NCI-H187 treated with DMSO at 0.1 percent for 48 hours (cell line): ENCODE measurements at regions not wholly inside any gene's neighbourhood (a gene's known extent, or its start where the extent isn't known, plus 50 kb on each side); places are given as distances from the start of the nearest gene placed in this dataset.
"Not testable (repeated sequence)": the region's sequence is repeated elsewhere in the genome, so short reads cannot be mapped to it uniquely, and the experiment has no call there.

Experiments
- DNase-seq: peaks from one replicate; lab custom pipeline; 2025; lab: John Stamatoyannopoulos, UW

DNA sequence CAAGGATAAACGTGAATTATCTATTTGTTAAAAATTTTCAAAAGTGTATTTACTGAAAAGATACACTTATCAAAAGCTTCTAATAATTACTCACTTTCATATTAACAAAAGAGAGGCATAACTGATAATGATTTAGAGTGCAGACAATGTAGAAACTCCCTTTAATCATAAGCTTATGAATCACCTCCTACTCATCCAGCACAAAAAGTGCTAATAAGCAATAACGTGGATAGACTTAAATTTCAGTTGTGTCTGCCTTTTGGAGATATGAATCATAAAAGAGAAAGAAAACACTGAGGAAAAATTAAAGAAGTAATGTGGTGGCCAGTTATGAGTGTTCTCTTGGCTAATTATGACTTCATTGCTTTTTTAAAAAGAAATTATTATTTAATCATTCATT, 827.6 kb upstream of the B3GALT2 start:
- no peak for DNase-seq

DNA sequence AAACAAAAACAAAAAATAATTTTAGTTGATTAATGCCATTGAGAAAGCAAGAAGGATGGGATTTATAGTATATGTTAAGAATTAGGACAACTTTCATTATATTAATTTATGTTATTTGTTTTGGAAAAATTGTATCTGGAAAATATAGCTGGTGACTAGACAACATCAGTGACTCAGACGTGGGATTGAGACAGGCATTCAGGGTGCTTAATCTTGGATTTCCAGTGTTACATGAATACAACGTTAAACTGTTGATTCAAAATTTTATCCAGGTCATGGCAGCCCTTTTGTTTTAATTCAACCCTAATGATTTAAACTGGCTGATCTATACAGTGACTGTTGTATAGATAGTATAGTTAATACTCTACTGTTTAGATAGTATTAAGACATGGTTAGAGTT, 827.1 kb upstream of the B3GALT2 start:
- no peak for DNase-seq

DNA sequence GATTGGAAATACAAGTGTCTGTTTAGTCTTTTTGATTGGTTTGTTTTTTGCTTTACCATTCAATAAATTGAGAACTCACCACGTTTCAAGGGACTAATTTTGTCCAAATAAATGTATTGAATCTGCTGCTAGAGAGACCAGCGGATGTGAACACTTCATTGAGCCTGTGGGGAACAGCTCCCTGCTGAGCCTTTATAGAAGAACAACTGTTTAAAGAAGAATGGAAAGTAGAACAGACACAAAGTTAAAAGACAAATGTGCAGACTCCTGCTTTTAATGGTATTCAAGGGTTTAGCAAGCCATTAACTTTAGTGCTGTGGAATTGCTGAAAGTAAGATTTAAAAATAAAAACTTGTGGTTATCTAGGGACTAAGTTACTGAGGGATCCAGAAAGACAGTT, 817.7 kb upstream of the B3GALT2 start:
- no peak for DNase-seq

DNA sequence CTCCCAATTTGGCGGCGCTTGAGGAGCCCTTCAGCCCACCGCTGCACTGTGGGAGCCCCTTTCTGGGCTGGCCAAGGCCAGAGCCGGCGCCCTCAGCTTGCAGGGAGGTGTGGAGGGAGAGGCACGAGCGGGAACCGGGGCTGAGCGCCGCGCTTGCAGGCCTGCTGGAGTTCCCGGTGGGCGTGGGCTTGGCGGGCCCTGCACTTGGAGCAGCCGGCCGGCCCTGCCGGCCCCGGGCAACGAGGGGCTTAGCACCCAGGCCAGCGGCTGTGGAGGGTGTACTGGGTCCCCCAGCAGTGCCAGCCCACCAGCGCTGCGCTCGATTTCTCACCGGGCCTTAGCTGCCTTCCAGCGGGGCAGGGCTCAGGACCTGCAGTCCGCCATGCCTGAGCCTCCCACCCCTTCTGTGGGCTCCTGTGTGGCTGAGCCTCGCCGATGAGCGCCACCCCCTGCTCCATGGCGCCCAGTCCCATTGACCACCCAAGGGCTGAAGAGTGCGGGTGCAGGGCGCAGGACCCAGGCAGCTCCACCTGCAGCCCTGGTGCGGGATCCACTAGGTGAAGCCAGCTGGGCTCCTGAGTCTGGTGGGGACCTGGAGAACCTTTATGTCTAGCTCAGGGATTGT, 815.4 kb upstream of the B3GALT2 start:
- not testable (repeated sequence) for DNase-seq

DNA sequence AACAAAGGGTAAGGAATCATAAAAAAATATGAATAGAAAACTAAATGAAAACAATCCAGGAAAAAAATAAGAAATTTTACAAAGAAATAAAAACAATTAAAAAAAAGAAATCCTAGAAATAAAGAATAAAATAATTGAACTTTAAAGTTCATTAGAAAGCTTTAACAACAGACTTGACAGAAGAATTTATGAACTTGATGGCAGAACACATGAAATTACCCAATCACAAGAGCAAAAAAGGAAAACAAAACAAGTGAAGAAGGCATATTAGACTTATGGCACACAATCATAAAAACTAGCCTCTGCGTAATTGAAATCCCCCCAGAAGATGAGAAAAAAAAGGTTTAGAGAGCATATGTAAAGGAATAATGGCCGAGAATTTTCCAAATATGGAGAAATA, 802.5 kb upstream of the B3GALT2 start:
- no peak for DNase-seq

DNA sequence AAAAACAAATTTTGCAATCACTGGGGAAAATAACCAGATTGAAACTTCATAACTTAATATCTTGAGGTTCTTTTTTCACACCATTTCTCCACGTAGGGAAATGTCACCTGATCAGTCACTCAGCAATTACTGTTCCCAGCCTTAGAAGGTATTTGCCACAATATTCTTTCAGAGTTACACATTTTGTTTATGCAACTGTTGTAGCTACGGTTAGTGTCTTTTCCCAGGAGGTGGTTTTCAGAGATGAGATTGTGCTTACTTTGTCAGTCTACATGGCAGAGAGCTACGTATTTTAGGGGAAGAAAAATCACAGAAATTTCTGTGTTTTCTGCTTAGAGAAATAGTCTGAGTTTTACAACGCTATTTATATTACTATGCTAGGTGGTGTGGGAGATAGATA, 792.8 kb upstream of the B3GALT2 start:
- no peak for DNase-seq

DNA sequence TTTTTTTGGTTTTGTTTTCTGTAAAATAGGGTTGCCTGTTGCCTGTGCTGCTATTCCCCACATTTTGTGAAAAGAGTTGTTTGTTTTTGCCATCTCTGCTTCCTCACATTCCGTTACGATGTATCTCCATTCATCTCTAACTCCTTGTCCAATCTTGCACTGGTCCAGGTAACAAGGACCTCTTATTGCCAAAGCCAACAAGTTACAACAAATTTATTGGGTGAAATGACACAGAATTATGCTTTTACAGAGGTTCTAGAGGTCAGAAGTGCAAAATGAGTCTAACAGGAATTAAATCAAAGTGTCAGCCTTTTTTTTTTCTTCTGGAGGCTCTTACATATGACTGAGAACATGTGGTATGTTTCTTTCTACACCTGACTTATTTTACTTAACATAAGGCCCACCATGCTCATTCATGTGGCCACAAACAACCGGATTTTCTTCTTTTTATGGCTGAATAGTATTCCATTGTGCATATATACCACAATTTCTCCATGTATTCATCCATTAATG, 787.9 kb upstream of the B3GALT2 start:
- no peak for DNase-seq

DNA sequence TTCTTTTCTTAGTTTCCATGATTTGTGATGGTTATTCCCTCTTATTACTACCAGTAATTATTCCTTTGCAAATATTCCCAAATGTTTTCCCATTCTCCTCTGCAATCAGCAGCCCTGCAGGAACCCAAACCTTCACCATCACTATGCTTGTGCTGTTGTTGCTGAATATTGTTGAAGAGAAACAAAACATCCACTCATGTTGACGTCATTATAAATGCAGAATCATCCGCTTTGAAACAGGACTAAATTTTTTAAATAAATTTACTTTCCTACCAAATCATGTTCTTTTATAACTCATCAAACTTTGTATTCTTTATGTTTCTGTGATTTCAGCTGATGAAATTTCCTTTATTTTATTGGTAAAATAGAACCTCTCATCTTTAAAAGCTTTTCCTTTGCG, 787.0 kb upstream of the B3GALT2 start:
- DNase-seq = no peak

DNA sequence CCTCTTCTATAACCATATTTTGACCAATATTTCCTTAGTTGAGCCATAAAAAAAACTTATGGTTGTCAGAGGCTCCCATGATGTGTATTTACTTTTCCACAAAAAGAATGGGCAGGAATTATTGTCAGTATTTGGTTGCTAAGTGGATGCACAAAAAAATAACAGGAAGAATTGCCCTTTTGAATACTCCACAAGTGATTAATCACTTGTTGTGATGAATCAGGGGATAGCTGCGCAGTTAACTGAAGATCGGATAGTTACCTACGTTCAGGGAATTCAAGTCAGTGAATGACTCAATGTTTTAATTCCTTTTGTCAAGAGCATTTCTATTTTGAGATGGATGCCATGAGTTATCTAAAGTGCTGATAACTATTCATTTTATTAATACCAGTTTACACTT, 785.2 kb upstream of the B3GALT2 start:
- no peak for DNase-seq

DNA sequence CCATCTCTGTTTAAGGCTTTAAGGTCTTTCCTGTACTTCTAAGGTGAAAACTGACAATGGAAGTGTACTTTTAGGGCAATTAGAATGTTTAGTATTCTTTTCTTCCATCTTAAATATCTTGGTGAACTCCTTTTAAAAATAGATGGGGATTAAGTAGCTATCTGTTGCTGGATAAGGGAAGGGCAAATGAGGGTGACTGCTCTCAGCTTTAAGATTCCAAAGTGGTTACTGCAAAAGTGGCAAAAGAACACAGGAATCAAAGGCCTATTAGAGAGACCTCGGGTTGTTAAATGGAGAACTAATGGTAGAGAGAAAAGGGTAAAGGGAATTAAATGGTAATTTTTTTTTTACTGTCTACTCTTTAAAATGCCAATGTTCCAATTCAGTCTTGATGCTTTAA, 774.1 kb upstream of the B3GALT2 start:
- DNase-seq = no peak

DNA sequence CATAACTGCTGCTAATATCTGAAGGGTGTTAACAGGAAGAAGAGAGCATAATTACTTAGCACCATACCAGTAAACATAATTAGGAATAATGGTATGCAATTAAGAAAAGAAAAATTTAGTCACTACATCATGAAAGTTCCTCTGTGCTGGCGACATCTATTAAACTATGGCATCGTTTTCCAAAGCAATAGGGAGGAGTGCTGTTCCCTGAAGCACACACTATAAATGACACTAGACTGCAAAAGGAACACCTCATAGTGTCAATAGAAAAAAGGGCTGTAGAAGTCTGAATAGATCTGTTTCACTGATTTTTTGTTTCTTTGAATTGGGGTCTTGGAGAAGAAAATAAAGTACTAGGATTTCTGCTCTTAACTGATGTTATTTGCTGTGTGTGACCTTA, 773.6 kb upstream of the B3GALT2 start:
- no peak for DNase-seq

DNA sequence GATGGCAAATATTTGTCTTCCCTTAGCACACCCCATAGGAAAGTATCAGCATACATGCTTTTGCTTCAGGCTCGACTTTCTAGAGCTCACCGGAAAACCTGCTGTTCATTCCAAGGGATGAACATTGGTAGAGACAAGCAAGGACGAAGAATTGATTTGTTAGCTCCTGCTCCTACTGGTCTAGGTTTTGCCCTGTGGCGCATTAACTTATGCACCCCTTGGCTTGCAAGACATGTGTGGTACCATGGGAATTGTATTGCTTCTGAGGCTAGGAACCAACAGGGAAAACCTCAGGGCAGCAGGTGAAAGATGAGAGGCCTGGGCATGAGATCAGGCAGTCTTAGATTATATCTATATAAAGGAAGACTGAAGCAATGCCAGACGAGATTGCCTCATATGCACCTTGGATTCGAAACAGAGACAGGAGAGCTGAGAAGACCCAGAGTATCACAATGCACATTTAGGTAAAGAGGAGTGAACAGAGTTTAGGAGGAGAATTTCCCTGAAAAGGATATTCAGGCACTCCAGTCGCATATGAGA, 771.2 kb upstream of the B3GALT2 start:
- DNase-seq = no peak

DNA sequence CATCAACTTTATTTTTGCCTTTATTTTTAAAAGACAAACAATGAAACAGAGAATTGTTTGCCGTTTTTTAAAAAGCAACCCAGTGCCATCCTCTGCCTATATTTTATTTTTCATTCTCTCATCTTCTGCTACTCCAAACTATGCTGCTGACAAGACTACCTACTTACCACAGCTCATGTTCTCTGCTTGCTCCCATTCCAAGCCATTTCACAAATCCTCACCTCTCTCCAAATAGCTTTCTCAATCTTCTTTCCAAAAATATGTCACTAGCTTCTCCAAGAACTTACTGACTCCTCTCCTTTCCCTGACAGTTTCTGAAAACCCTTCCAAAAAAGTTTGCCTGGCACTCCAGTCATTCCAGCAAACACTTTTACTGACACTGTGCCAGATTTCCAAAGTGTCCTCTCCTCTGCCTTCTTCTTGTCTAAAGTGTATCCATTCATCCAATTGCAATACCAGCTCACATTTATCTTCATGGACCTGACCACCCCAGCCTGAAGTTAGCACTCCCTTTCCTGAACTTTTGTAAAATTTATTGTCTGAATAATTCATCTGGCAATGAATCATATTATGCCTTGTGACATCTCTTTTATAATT, 766.5 kb upstream of the B3GALT2 start:
- DNase-seq = no peak

DNA sequence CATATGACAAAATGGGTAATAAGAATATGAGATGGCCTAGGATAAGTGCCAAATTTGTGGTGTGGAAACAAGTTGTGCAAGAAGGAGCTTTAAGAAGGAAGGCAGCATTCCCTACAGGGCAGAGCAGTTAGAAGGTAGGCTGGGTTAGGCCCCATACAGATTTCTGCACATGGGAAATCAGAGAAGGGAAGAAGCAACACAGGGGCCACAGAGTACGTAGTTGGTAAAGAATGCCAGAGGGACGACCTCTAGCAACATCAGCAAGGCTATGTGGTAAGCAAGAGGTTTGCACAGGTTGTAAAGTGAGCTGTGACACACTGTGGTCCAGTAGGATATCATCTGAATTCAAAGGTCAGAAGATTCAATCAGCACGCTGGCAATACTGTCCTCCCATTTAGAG, 765.6 kb upstream of the B3GALT2 start:
- no peak for DNase-seq

DNA sequence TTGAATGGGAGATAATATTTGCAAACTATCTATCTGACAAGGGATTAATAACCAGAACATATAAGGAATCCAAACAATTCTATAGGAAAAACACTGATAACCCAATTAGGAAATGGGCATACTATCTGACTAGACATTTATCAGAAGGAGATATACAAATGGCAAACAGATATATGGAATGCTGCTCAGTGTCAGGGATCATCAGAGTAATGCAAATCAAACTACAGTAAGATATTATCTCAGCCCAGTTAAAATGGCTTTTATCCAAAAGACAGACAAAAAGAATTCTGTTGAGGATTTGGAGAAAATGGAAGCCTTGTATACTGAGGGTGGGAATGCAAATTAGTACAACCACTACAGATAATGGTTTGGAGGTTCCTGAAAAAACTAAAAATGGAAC, 758.0 kb upstream of the B3GALT2 start:
- DNase-seq = no peak

DNA sequence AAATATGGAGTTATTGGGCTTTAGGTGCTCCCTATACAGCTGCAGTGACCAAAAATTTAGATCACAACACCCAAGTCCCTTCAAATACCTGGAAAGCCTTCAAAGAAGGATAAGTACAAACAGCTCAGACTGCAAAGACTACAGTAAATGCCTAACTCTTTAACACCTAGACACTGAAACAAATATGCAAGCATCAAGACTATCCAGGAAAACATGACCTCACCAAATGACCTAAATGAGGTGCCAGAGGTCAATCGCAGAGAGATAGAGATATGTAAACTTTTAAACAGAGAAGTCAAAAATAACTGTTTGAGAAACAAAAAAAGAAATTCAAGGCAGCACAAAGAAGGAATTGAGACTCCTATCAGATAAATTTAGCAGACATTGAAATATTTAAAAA, 753.8 kb upstream of the B3GALT2 start:
- DNase-seq = no peak

DNA sequence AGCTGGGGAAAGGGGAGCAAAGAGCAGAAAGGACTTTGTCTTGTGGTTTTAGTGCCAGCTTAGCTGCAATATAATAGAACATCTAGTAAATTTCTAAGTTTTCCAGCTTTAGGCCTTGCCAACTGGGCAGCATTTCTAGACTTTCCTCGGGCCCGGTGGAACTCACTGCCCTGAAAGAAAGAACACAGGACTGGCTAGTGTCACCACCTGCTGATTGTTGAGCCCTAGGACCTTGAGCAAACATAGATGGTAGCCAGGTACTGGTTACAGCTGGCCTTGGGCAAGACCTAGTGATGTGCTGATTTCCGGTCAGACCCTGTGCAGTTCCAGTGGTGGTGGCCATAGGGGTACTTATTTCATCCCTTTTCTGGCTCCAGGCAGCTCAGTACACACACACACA, 753.2 kb upstream of the B3GALT2 start:
- DNase-seq = no peak

DNA sequence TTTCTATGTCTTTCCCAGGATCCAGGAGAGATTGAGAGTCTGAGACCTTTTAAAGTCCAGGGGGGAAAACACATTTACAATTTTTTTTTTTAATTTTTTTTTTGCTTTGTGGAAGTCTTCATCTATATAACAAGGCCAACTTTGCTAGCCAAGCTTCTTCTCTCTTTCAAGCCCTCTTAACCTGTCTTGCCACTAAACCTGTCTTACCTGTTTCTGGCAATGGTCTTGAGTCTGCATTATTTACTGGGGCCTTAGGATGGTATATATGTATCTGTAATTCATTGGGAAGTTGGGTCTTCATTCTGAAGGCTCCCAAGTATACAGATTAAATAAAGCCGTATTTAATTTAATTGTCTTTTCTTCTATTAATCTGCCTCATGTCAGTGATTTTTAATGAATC, 750.9 kb upstream of the B3GALT2 start:
- no peak for DNase-seq

DNA sequence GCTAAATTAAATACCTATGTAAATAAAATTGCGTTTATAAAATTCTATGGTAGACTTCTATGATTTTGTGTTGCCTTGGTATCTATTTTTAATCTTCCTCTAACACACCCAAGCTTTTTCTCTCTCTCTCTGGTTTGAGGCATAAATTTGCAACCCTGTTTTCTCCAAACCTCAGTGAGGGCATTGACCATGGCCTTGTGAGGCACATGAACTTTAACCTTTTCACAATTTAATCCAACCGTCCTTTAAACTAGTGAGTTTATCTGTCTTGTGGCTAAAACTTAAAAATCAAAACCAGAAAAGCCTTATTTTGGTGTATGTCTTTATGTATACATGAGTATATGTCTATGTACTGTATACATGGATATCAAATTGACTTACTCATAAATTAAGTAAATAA, 746.6 kb upstream of the B3GALT2 start:
- DNase-seq = no peak

DNA sequence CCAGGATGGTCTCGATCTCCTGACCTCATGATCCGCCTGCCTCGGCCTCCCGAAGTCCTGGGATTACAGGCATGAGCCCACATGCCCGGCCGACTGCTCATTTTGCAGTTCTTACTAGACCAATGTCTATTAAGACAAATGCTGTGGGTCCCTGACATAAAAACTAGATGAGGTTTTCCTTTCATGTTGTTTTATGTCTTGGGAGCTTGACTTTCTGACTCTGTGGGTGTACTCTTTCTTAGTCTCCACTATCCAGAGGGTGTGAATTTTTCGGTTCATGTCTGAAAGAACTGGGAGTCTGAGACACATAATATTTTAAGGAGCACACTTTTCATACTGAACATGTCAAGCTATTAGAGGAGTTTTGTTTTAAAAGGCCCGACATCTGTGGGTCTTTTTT, 744.9 kb upstream of the B3GALT2 start:
- no peak for DNase-seq

DNA sequence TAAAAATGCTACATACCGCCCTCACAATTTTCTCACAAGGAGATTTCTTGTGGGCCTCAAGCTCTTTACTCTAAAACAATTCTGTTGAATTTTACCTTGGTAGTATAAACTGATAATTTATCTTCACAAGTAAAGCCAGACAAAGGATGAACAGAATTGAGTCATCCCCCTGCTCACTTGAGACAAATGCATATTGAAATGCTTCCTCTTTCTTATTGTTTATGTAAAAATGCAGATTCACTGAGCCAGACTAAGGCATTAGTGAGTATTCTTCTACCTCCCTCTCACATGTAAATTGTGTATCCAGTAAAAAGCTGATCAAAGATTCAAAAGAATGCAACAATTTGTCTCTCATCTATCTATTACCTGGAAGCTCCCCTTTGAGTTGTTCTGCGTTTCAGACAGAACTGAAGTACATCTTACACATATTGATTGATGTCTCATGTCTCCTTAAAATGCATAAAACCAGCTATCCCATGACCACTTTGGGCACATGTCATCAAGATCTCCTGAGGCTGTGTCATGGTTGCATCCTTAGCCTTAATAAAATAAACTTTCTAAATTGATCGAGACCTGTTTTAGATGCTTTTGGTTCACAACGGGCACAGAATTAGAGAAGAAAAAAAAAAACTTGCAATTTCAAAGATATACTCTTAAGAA, 743.1 kb upstream of the B3GALT2 start:
- DNase-seq = no peak

DNA sequence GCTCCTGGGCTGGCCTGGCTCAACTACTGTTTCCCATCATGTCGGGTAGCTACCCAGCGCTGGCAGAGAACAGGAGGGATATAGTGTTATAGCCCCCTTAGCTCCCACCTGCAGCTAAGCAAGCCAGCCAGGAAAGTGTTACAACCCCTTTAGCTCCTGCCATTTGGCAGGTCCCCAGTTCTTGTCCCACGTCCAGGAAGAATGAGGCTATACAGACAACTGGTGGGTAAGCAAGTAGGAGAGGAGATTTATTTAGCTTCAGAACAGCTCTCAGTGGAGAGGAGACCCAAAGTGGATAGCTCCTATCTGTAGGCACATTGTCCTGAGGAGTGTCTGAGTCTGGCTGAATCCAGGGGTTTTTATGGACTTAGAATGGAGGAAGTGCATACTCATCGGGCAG, 741.1 kb upstream of the B3GALT2 start:
- DNase-seq = no peak

DNA sequence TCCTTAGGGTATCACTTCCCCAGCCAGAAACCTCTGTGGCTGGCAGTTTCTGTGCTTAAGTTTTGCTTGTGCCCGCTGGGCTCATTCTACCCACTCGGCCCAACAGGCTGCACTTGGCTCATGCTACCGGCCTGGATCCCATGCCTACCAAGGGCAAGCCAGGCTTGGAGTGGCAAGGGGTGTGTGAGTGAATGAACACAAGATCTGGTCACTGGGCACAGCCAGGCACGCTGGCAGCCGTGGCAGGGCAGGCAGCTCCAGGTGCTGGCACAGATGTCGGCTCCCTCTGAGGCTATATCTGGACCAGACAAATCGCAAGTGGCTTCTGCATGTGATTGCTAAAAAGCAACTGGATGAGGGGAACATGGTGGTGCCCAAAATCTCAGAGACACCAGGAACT, 740.5 kb upstream of the B3GALT2 start:
- DNase-seq = no peak
